ENCODE measurements at regions not wholly inside any gene's neighbourhood (a gene's known extent, or its start where the extent isn't known, plus 50 kb on each side); places are given as distances from the start of the nearest gene placed in this dataset.

DNA sequence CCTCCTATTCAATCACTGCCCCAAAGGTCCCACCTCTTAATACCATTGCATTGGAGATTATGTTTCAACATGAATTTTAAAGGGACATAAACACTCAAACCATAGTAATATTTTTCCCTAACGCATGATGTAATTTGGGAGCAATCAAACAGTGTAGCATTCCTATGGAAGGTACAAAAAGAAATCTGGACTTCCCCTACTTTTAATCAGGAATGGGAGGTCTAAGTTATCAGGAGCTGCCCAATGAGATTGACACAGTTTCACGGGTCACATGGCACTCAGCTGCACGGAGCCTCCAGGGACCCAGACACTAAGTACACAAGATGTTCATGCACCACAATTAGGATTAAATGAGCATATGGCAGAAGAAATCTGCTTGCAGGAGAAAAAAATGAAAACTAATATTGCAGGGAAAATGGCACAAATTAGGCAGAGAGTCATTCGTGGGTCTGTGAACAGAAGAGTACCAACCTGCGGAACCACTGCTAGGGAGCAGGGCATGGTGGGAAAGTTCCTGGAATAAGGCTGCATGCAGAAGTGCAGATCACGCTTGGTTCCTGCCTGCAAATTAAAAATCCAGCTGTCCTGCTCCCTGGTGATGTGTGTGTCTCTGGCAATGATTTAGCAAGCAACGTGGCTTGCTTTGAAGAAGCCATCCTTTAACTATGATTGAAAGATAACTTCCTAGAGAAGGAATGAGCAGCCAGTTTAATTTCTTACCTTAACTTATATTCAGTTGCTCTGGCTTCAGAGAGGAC is 326.6 kb upstream of the ID2 start:
- Mint-ChIP-seq H3K4me3 (no peak overlapping the region), H3K27ac (no peak overlapping the region), H3K27me3 (no peaks in the 10 kb centered on the region), H3K36me3 (ENCODE audit: low read depth) (no peaks in the 10 kb centered on the region), H3K9me3 (no peaks in the 10 kb centered on the region), H3K4me1 (ENCODE audit: low read depth) (peaks cover 28% of the 10 kb centered on the region)
- intact Hi-C loops (cut with micrococcal nuclease): no loop called here

DNA sequence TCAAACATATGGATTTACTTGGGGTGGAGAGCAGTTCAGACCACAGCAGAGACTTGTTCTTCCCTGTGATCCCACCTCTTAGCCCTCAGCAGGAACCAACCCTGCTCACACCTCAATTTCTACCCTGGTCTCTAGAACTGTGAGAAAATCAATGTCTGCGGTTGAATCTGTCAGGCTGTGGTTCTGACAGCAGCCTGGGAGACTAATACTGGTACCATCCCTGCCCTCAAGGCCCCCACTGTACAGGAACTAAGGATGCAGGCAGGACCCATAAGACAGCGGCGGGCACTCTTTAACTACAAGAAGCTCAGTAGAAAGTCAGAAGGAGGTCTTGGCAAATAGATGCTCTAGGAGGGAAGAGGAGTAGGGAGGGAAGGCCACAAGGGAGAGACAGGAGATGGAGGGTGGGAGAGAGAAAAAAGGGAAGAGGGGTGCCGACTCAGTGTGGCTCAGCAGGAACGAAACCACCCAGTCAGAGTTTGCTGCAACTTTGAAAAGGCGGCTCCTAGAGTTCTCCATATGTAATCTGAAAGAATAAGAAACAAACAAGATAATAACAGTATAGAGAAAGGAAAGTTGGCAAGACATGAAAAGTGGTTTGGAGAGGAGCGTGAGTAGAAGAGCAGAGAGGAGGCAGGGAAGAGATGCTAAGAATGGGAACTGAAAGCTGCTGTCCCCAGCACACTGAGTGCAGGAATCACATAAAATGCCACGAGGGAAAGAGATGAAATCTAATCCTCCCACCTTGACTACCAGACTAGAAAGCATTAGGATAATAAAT is 323.9 kb upstream of the ID2 start:
- intact Hi-C loops (cut with micrococcal nuclease): no loop called here
- H3K9me3 Mint-ChIP-seq: no peaks in the 10 kb centered on the region
- no peaks in the 10 kb centered on the region for H3K36me3 Mint-ChIP-seq (ENCODE audit: low read depth)
- no peak overlapping the region for H3K27ac Mint-ChIP-seq
- peaks cover 21% of the 10 kb centered on the region for H3K4me1 Mint-ChIP-seq (ENCODE audit: low read depth)
- no peaks in the 10 kb centered on the region for H3K27me3 Mint-ChIP-seq
- peak overlapping the region; percentile 18 for H3K4me3 Mint-ChIP-seq

- Mint-ChIP-seq H3K4me3 (no peak overlapping the region), H3K36me3 (ENCODE audit: low read depth) (no peaks in the 10 kb centered on the region), H3K9me3 (no peaks in the 10 kb centered on the region), H3K4me1 (ENCODE audit: low read depth) (peaks cover 21% of the 10 kb centered on the region), H3K27me3 (no peaks in the 10 kb centered on the region), H3K27ac (peak overlapping the region; percentile 1)
- intact Hi-C loops (cut with micrococcal nuclease): no loop called here
Measured at GRCh38 chr2:8361930-8362329, 319.9 kb upstream of the ID2 start.

GRCh38 chr2:8363161-8363560 is 318.7 kb upstream of the ID2 start:
- Mint-ChIP-seq H3K9me3 (no peaks in the 10 kb centered on the region), H3K27ac (no peak overlapping the region), H3K4me3 (no peak overlapping the region), H3K4me1 (ENCODE audit: low read depth) (peaks cover 14% of the 10 kb centered on the region), H3K27me3 (no peaks in the 10 kb centered on the region), H3K36me3 (ENCODE audit: low read depth) (no peaks in the 10 kb centered on the region)
- intact Hi-C loops (cut with micrococcal nuclease): no loop called here

DNA sequence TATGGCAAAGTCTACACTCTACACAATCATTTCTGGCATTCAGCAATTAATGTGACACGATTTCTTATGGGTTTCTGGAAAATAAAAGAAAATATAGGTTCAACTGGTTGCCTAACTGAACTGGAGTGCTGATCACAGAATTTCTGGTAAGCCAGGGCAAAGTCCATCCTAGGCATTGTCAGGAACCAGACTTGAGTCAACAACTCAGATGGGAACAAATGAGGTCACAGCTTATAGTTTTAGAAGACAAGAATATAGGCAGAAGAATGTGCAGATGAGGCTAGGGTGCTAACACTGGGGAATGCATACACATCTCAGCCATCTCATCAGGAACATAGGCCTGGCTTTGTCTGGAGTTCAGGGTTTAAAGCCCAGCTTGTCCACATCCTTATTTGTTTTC is 317.2 kb upstream of the ID2 start:
- H3K36me3 Mint-ChIP-seq (ENCODE audit: low read depth): no peaks in the 10 kb centered on the region
- intact Hi-C loops (cut with micrococcal nuclease): no loop called here
- H3K4me3 Mint-ChIP-seq: no peak overlapping the region
- H3K27me3 Mint-ChIP-seq: no peaks in the 10 kb centered on the region
- no peak overlapping the region for H3K27ac Mint-ChIP-seq
- H3K4me1 Mint-ChIP-seq (ENCODE audit: low read depth): peaks cover 12% of the 10 kb centered on the region
- no peaks in the 10 kb centered on the region for H3K9me3 Mint-ChIP-seq

DNA sequence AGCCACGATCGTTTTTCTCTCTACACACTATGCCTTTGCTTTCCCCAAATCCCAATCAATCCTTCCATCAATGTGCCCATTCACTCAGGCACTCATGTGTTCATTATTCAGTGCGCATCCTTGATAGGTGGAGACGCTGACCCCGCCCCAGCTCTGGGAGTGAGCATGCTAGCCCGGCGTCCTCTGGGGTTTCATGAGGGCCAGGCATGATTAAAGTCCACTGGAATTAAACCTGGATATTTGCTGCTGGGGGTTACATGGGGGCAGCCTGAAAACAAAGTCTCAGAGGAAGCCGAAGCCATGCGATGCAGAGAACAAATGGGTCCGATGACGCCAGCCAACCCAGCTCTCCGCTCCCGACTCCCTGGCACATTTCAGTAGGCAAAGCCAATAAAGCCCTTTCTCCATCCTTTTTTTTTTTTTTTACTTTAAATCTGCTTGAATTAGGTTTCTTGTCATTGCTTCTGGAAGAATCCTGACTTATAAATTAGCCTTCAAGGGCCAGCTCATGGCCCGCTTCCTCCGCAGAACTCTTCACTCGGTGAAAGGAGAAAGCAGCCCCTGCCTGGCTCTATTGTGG is 316.4 kb upstream of the ID2 start:
- peaks cover 17% of the 10 kb centered on the region for H3K4me1 Mint-ChIP-seq (ENCODE audit: low read depth)
- intact Hi-C loops (cut with micrococcal nuclease): no loop called here
- H3K27me3 Mint-ChIP-seq: peaks cover 2% of the 10 kb centered on the region
- H3K27ac Mint-ChIP-seq: no peak overlapping the region
- no peak overlapping the region for H3K4me3 Mint-ChIP-seq
- H3K36me3 Mint-ChIP-seq (ENCODE audit: low read depth): no peaks in the 10 kb centered on the region
- no peaks in the 10 kb centered on the region for H3K9me3 Mint-ChIP-seq

GRCh38 chr2:8367833-8368232 is 314.0 kb upstream of the ID2 start:
- Mint-ChIP-seq H3K36me3 (ENCODE audit: low read depth) (no peaks in the 10 kb centered on the region), H3K4me1 (ENCODE audit: low read depth) (peaks cover 19% of the 10 kb centered on the region)

GRCh38 chr2:8368463-8368862 is 313.4 kb upstream of the ID2 start:
- Mint-ChIP-seq H3K36me3 (ENCODE audit: low read depth) (no peaks in the 10 kb centered on the region), H3K4me3 (no peak overlapping the region), H3K27ac (no peak overlapping the region), H3K4me1 (ENCODE audit: low read depth) (peaks cover 19% of the 10 kb centered on the region), H3K9me3 (peaks cover 11% of the 10 kb centered on the region), H3K27me3 (peaks cover 2% of the 10 kb centered on the region)
- intact Hi-C loops (cut with micrococcal nuclease): no loop called here

More at GRCh38 chr2:8367833-8368232, 314.0 kb upstream of the ID2 start:
- Mint-ChIP-seq H3K27me3 (peaks cover 2% of the 10 kb centered on the region), H3K9me3 (peaks cover 5% of the 10 kb centered on the region), H3K4me3 (no peak overlapping the region), H3K27ac (no peak overlapping the region)
- intact Hi-C loops (cut with micrococcal nuclease): no loop called here

GRCh38 chr2:8369522-8369921 is 312.3 kb upstream of the ID2 start:
- H3K4me3 Mint-ChIP-seq: no peak overlapping the region
- H3K4me1 Mint-ChIP-seq (ENCODE audit: low read depth): peaks cover 14% of the 10 kb centered on the region
- peaks cover 2% of the 10 kb centered on the region for H3K27me3 Mint-ChIP-seq
- peaks cover 14% of the 10 kb centered on the region for H3K9me3 Mint-ChIP-seq
- H3K36me3 Mint-ChIP-seq (ENCODE audit: low read depth): no peaks in the 10 kb centered on the region
- H3K27ac Mint-ChIP-seq: no peak overlapping the region
- intact Hi-C loops (cut with micrococcal nuclease): no loop called here

DNA sequence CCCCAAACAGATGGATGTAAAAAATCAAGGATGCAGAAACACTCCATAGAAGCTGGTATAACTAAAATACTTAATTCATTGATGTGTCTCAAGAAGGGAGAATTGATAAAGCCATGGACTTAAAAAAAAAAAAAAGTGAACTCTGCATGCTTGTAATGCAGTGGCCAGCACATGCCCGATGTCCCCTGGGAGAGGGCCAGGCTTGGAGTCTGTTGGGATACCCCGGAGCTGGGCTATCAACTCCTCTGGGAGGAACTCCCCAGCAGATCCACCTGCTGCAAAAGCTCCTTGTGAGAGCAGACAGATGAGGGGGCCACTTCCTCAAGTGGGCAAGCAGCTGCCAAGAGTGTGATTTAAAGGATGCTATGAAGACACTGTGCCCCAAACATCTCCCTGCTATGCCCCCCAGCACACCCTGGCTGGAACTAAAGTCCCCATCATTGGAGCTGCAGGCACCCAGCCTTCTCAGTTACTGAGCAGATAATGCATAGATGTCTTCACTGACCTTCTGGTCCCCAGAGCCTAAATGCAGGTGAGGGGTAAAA is 311.5 kb upstream of the ID2 start:
- intact Hi-C loops (cut with micrococcal nuclease): no loop called here
- peaks cover 14% of the 10 kb centered on the region for H3K4me1 Mint-ChIP-seq (ENCODE audit: low read depth)
- no peak overlapping the region for H3K4me3 Mint-ChIP-seq
- no peak overlapping the region for H3K27ac Mint-ChIP-seq
- peaks cover 14% of the 10 kb centered on the region for H3K9me3 Mint-ChIP-seq
- H3K27me3 Mint-ChIP-seq: peaks cover 2% of the 10 kb centered on the region
- no peaks in the 10 kb centered on the region for H3K36me3 Mint-ChIP-seq (ENCODE audit: low read depth)

- H3K27ac Mint-ChIP-seq: no peak overlapping the region
- intact Hi-C loops (cut with micrococcal nuclease): no loop called here
- H3K36me3 Mint-ChIP-seq (ENCODE audit: low read depth): no peaks in the 10 kb centered on the region
- peaks cover 14% of the 10 kb centered on the region for H3K4me1 Mint-ChIP-seq (ENCODE audit: low read depth)
- H3K9me3 Mint-ChIP-seq: peaks cover 14% of the 10 kb centered on the region
- no peak overlapping the region for H3K4me3 Mint-ChIP-seq
- peaks cover 2% of the 10 kb centered on the region for H3K27me3 Mint-ChIP-seq
Measured at GRCh38 chr2:8371653-8372052, 310.2 kb upstream of the ID2 start.

DNA sequence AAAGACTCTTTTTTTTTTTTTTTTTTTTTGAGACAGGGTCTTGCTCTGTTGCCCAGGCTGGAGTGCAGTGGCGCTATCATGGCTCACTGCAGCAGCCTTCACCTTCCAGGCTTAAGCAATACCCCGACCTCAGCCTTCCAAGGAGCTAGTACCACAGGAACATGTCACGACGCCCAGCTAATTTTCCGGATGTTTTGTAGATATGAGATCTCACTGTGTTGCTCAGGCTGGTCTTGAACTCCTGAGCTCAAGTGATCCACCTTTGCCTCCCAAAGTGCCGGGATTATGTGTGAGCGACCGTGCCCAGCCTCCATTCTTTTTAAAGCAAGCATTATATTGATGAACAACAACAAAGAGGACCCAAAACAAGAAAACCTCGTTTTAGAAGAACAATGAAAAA is 307.1 kb upstream of the ID2 start:
- H3K27ac Mint-ChIP-seq: no peak overlapping the region
- peaks cover 16% of the 10 kb centered on the region for H3K4me1 Mint-ChIP-seq (ENCODE audit: low read depth)
- no peaks in the 10 kb centered on the region for H3K36me3 Mint-ChIP-seq (ENCODE audit: low read depth)
- intact Hi-C loops (cut with micrococcal nuclease): no loop called here
- H3K4me3 Mint-ChIP-seq: no peak overlapping the region
- peaks cover 14% of the 10 kb centered on the region for H3K9me3 Mint-ChIP-seq
- peaks cover 4% of the 10 kb centered on the region for H3K27me3 Mint-ChIP-seq

GRCh38 chr2:8376603-8377410 is 305.0 kb upstream of the ID2 start:
- no peak overlapping the region for H3K27ac Mint-ChIP-seq
- H3K4me1 Mint-ChIP-seq (ENCODE audit: low read depth): peaks cover 11% of the 10 kb centered on the region
- no peaks in the 10 kb centered on the region for H3K36me3 Mint-ChIP-seq (ENCODE audit: low read depth)
- intact Hi-C loops (cut with micrococcal nuclease): no loop called here
- peaks cover 14% of the 10 kb centered on the region for H3K9me3 Mint-ChIP-seq
- H3K27me3 Mint-ChIP-seq: peaks cover 2% of the 10 kb centered on the region
- H3K4me3 Mint-ChIP-seq: no peak overlapping the region

Data from dendritic cell treated with granulocyte-macrophage colony-stimulating factor and Interleukin-4, amounts not matched to agents 40 ng/mL and 50 ng/mL, for 4 days (primary cell).